ENCODE measurements at regions not wholly inside any gene's neighbourhood (a gene's known extent, or its start where the extent isn't known, plus 50 kb on each side); places are given as distances from the start of the nearest gene placed in this dataset.

- FAIRE-seq = no peak
Measured at GRCh38 chr6:43946641-43947363, 176.8 kb downstream of the VEGFA start.

GRCh38 chr6:43945768-43946080 is 175.7 kb downstream of the VEGFA start:
- no peak for FAIRE-seq

GRCh38 chr6:43944908-43945767 is 175.1 kb downstream of the VEGFA start:
- no peak for FAIRE-seq

GRCh38 chr6:43943781-43944250 is 173.8 kb downstream of the VEGFA start:
- no peak for FAIRE-seq

- no peak for FAIRE-seq
Measured at GRCh38 chr6:43943099-43943766, 173.2 kb downstream of the VEGFA start.

GRCh38 chr6:43942616-43943015 is 172.6 kb downstream of the VEGFA start:
- no peak for FAIRE-seq

GRCh38 chr6:43942011-43942442 is 172.0 kb downstream of the VEGFA start:
- FAIRE-seq = no peak

- FAIRE-seq = no peak
Measured at GRCh38 chr6:43941174-43941573, 171.2 kb downstream of the VEGFA start.

GRCh38 chr6:43940393-43941087 is 170.5 kb downstream of the VEGFA start:
- no peak for FAIRE-seq

- FAIRE-seq = no peak
Measured at GRCh38 chr6:43940071-43940392, 170.0 kb downstream of the VEGFA start.

- no peak for FAIRE-seq
Measured at GRCh38 chr6:43939281-43940070, 169.5 kb downstream of the VEGFA start.

GRCh38 chr6:43938178-43939105 is 168.4 kb downstream of the VEGFA start:
- no peak for FAIRE-seq

- no peak for FAIRE-seq
Measured at GRCh38 chr6:43937236-43938177, 167.5 kb downstream of the VEGFA start.

- FAIRE-seq = no peak
Measured at GRCh38 chr6:43936476-43936875, 166.5 kb downstream of the VEGFA start.

- no peak for FAIRE-seq
Measured at GRCh38 chr6:43935921-43936439, 166.0 kb downstream of the VEGFA start.

GRCh38 chr6:43934803-43935602 is 165.0 kb downstream of the VEGFA start:
- FAIRE-seq = no peak

GRCh38 chr6:43934183-43934802 is 164.3 kb downstream of the VEGFA start:
- no peak for FAIRE-seq
